Pancreas (tissue), 10 donors: ENCODE measurements at regions not wholly inside any gene's neighbourhood (a gene's known extent, or its start where the extent isn't known, plus 50 kb on each side); places are given as distances from the start of the nearest gene placed in this dataset.

ENCODE experiments used
- ATAC-seq, 4 donors: fragments of 200-7000 bp; cut with Tn5 transposase; one replicate each; pipeline versions ENCODE4 v1.8.0 to v1.9.1; 2020; ENCODE audit warnings: mild to moderate bottlenecking in 4 of 4, moderate library complexity in 4 of 4
- DNase-seq, 6 donors: peaks; one replicate each; pipeline ENCODE4 v3.0.0-alpha.2; 2020
- FAIRE-seq: peaks from 2 replicates; lab custom pipeline; 2012; peaks lifted over from hg19 to GRCh38; lab: Jason Lieb, UNC
- H3K27ac ChIP-seq, 4 donors: fragments of 200-600 bp; sonication (generic); 1 replicate in 3 of 4; 2 replicates in 1 of 4; pipeline versions ENCODE4 v1.5.0 to v1.8.0; 2020
- H3K27me3 ChIP-seq, 4 donors: fragments of 200-600 bp; one replicate each; pipeline ENCODE4 v1.8.0; 2021
- H3K36me3 ChIP-seq, 3 donors: fragments of 200-600 bp; sonication (generic) in 1 of 3; one replicate each; pipeline versions ENCODE4 v1.5.0 to v1.8.0; 2020 to 2021
- H3K4me1 ChIP-seq, 3 donors: fragments of 200-600 bp; one replicate each; pipeline ENCODE4 v1.8.0; 2021
- H3K4me3 ChIP-seq, 4 donors: fragments of 200-600 bp; sonication (generic) in 2 of 4; one replicate each; pipeline versions ENCODE4 v1.5.0 to v1.8.0; 2020 to 2021
- H3K9me3 ChIP-seq, 4 donors: fragments of 200-600 bp; one replicate each; pipeline ENCODE4 v1.8.0; 2021
- CTCF ChIP-seq, 4 donors: fragments of 200-600 bp; sonication (generic) in 3 of 4; IDR thresholded peaks; one replicate each; pipeline versions ENCODE4 v1.5.0 to v1.8.0; 2021; ENCODE audit warnings: antibody characterized with exemption in 4 of 4
- WGBS, 2 donors: extraction: QIAGEN DNeasy Blood & Tissue Kit; methylation state at CpG; one replicate each; pipeline ENCODE4 v1.1.7; 2013; 5-methylcytosine and 5-hydroxymethylcytosine counted together
- intact Hi-C, 3 donors: fragments of 100-400 bp; cut with DNase I; formaldehyde crosslinking; loops; one replicate each; pipeline versions ENCODE4 v1.11.1 to v1.14.2; 2022
- donor health status: healthy with polysubstance abuse.
- donor health status: DM: no; HTN: no; CAD: no; lungs with moderate emphysema.
- donor health status: DM: no; HTN: no; CAD: no.
- donor health status: control.
- donor health status: control.
- donor health status: Bipolar disorder and iron deficiency.
- donor health status: DM: yes; HTN: yes; CAD: no.
- donor health status: DM: no; HTN: no; CAD: no.
- donor health status: DM: no; HTN: no; CAD: no.
- donor health status: DM: yes; HTN: yes; CAD: no.

- no peak for DNase-seq
- H3K9me3 ChIP-seq: no peaks in the 10 kb centered on the region
- no peak for TF ChIP-seq CTCF (IDR thresholded peaks at IDR 0.05)
- ATAC-seq: no peak
- H3K4me3 ChIP-seq: no peak overlapping the region
- no peak for FAIRE-seq
- H3K27me3 ChIP-seq: peaks cover 3 to 43% (median 8%) of the 10 kb centered on the region in 4 donors
- 70 to 74% methylated on average over 7 of the region's 7 CpGs for WGBS, 2 donors
- peaks cover 0 to 13% (median 12%) of the 10 kb centered on the region in 3 donors for H3K4me1 ChIP-seq
- H3K27ac ChIP-seq: no peak overlapping the region
- H3K36me3 ChIP-seq: no peaks in the 10 kb centered on the region
- intact Hi-C loops: no loop called here
These were observed 58.0 kb upstream of the TMEM33 start for GRCh38 chr4:41877020-41877796.

GRCh38 chr4:41874873-41875272 lies 60.4 kb upstream of the TMEM33 start:
- intact Hi-C loops: no loop called here
- ATAC-seq (no peak), DNase-seq (no peak), FAIRE-seq (no peak)
- Histone ChIP-seq H3K27me3 (peaks cover 0 to 25% (median 4%) of the 10 kb centered on the region in 4 donors), H3K9me3 (no peaks in the 10 kb centered on the region), H3K4me3 (no peak overlapping the region), H3K4me1 (no peaks in the 10 kb centered on the region), H3K36me3 (no peaks in the 10 kb centered on the region), H3K27ac (no peak overlapping the region)
- TF ChIP-seq CTCF (IDR thresholded peaks at IDR 0.05): no peak

- no peak for FAIRE-seq
- Histone ChIP-seq H3K4me3 (no peak overlapping the region), H3K9me3 (no peaks in the 10 kb centered on the region), H3K27ac (no peak overlapping the region), H3K36me3 (no peaks in the 10 kb centered on the region), H3K4me1 (no peaks in the 10 kb centered on the region), H3K27me3 (peaks cover 0 to 22% (median 4%) of the 10 kb centered on the region in 4 donors)
- TF ChIP-seq CTCF (IDR thresholded peaks at IDR 0.05): no peak
- intact Hi-C loops: no loop called here
- ATAC-seq: no peak
- 64 to 67% methylated on average over 7 of the region's 7 CpGs for WGBS, 2 donors
- DNase-seq: no peak
These were observed 60.8 kb upstream of the TMEM33 start for GRCh38 chr4:41874398-41874797.

- Histone ChIP-seq H3K4me1 (no peaks in the 10 kb centered on the region), H3K9me3 (no peaks in the 10 kb centered on the region), H3K4me3 (no peak overlapping the region), H3K27ac (no peak overlapping the region), H3K36me3 (no peaks in the 10 kb centered on the region), H3K27me3 (peaks cover 0 to 18% (median 4%) of the 10 kb centered on the region in 4 donors)
- no peak for DNase-seq
- FAIRE-seq: no peak
- WGBS, 2 donors: 15 to 16% methylated on average over 41 to 42 of the region's 42 CpGs
- intact Hi-C loops: no loop called here
- TF ChIP-seq CTCF (IDR thresholded peaks at IDR 0.05): no peak
- no peak for ATAC-seq
These were observed 61.6 kb upstream of the TMEM33 start for GRCh38 chr4:41873380-41874295.
